ENCODE measurements at regions not wholly inside any gene's neighbourhood (a gene's known extent, or its start where the extent isn't known, plus 50 kb on each side); places are given as distances from the start of the nearest gene placed in this dataset.
"Not testable (repeated sequence)": the region's sequence is repeated elsewhere in the genome, so short reads cannot be mapped to it uniquely, and the experiment has no call there.

DNA sequence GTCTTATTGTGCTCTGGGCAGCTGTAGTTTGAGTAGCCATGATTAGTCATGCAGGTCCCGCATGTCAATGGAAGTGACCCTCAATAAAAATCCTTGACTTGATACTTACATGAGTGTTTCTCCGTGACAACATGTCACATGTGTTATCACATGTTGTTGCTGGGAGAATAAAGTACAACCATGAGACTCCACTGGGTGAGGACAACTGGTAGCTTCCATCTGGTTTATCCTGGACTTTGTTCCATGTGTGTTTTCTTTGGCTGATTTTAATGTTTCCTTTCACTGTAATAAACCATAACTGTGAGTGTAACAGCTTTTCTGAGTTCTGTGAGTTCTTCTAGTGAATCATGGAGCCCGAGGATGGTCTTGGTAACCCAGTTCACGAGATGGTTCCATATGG is 63.1 kb upstream of the NDN start:
- DNase-seq (no peak), ATAC-seq (peak; percentile 93)
- intact Hi-C loops (cut with DNase I, micrococcal nuclease), result no loop called here

- DNase-seq (peak in 1 of 2 donors; percentile 19), ATAC-seq (peak; percentile 63)
- intact Hi-C loops (cut with DNase I, micrococcal nuclease), result no loop called here
Measured at GRCh38 chr15:23750776-23751175, 63.7 kb upstream of the NDN start.

- DNase-seq, result no peak
- intact Hi-C loops (cut with DNase I, micrococcal nuclease), result no loop called here
- no peak for ATAC-seq
Measured at GRCh38 chr15:23753248-23753647, 66.1 kb upstream of the NDN start.

- DNase-seq (no peak), ATAC-seq (no peak)
- intact Hi-C loops (cut with DNase I, micrococcal nuclease), result no loop called here
Measured at GRCh38 chr15:23758891-23759290, 71.8 kb upstream of the NDN start.

DNA sequence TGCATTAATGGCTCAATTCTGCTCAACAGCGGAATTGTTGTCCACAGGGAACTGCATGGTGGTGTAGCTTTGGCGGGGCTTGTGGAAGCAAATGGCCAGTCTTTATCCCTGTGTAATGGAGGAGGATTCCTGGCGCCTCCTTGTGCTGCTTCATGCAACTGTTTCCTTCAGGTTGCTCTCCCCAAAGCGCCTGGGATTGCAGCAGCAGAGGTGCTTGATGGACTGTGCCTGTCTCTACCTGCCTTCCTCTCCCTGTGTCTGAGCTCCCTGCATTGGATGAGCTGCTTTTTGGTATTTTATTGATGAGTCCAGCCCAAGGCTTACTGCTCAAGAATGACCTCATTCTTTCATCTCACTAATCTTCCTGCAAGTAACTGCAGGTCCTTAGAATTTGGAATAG is 72.9 kb upstream of the NDN start:
- intact Hi-C loops (cut with DNase I, micrococcal nuclease), result no loop called here
- ATAC-seq (peak; percentile 45), DNase-seq (no peak)

DNA sequence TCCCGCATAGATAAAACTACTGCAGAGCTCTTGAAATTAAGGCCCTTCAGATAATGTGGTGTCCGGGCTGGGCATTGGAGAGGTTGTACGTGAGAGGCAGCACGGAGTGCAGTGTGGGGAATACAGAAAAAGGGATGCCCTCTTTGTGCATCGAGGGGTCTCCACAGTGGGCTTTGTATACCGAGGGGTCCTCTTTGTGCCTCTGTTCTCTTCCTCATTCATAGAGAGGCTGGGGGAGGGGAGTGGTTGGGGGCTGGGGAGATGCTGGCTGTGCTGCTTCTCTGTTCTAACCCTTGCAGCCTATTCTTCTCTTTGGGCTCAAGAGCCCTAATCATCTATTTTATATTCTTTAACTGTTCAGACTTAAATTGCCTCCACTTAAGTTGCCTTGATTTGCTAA is 74.3 kb upstream of the NDN start:
- intact Hi-C loops (cut with DNase I, micrococcal nuclease), result no loop called here
- DNase-seq (no peak), ATAC-seq (no peak)

GRCh38 chr15:23762026-23762425 is 74.9 kb upstream of the NDN start:
- intact Hi-C loops (cut with DNase I, micrococcal nuclease), result no loop called here
- no peak for ATAC-seq

GRCh38 chr15:23763021-23763420 is 75.9 kb upstream of the NDN start:
- DNase-seq (no peak), ATAC-seq (no peak)
- intact Hi-C loops (cut with DNase I, micrococcal nuclease), result no loop called here

More at GRCh38 chr15:23762026-23762425, 74.9 kb upstream of the NDN start:
- no peak for DNase-seq

- intact Hi-C loops (cut with DNase I, micrococcal nuclease), result no loop called here
- no peak for DNase-seq
- ATAC-seq, result no peak
Measured at GRCh38 chr15:23764306-23764705, 77.2 kb upstream of the NDN start.

- DNase-seq, result no peak
- no peak for ATAC-seq
- intact Hi-C loops (cut with DNase I, micrococcal nuclease), result no loop called here
Measured at GRCh38 chr15:23764716-23765115, 77.6 kb upstream of the NDN start.

GRCh38 chr15:23766779-23767178 is 79.7 kb upstream of the NDN start:
- intact Hi-C loops (cut with DNase I, micrococcal nuclease), result not testable (repeated sequence)

GRCh38 chr15:23773093-23773492 is 86.0 kb upstream of the NDN start:
- intact Hi-C loops (cut with DNase I, micrococcal nuclease), result no loop called here
- DNase-seq (no peak), ATAC-seq (no peak)

More at GRCh38 chr15:23766779-23767178, 79.7 kb upstream of the NDN start:
- DNase-seq, ATAC-seq: not testable (repeated sequence)

GRCh38 chr15:23787346-23788105 is 100.4 kb upstream of the NDN start:
- DNase-seq (no peak), ATAC-seq (no peak)
- intact Hi-C loops (cut with DNase I, micrococcal nuclease), result no loop called here

- intact Hi-C loops (cut with DNase I, micrococcal nuclease), result no loop called here
- DNase-seq (no peak), ATAC-seq (no peak)
Measured at GRCh38 chr15:23793191-23793680, 106.1 kb upstream of the NDN start.

- DNase-seq (no peak), ATAC-seq (no peak)
- intact Hi-C loops (cut with DNase I, micrococcal nuclease), result no loop called here
Measured at GRCh38 chr15:23797747-23798446, 110.8 kb upstream of the NDN start.

GRCh38 chr15:23801881-23802280 is 114.8 kb upstream of the NDN start:
- ATAC-seq, result no peak
- DNase-seq, result no peak
- intact Hi-C loops (cut with DNase I, micrococcal nuclease), result no loop called here

- intact Hi-C loops (cut with DNase I, micrococcal nuclease); DNase-seq; ATAC-seq: not testable (repeated sequence)
Measured at GRCh38 chr15:23802896-23803435, 115.9 kb upstream of the NDN start.

GRCh38 chr15:23806980-23807379 is 119.9 kb upstream of the NDN start:
- no peak for ATAC-seq
- intact Hi-C loops (cut with DNase I, micrococcal nuclease), result no loop called here
- DNase-seq, result no peak

DNA sequence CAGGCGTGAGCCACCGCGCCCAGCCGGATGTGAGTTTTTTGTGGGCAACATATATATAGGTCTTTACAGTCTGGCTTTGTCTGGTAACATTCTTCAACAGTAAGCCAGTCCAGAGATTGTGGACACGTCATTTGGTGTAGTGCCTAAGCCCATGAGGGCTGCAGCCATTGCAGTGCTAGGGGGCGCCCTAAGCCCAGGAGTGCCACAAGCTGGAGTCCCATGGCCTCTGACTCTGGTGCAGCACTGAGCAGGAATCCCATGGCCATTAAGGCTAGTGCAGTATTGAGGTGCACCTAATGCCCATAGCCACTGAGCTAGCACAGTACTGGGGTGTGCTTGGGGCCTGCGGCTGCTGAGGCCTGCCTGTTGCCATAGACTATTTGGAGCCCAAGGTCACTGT is 136.4 kb upstream of the NDN start:
- ATAC-seq (no peak), DNase-seq (peak in 1 of 2 donors; percentile 9)
- intact Hi-C loops (cut with DNase I, micrococcal nuclease), result no loop called here

GRCh38 chr15:23828786-23829185 is 141.7 kb upstream of the NDN start:
- intact Hi-C loops (cut with DNase I, micrococcal nuclease), result no loop called here
- ATAC-seq, result no peak
- DNase-seq, result no peak
